SKM-1 (cell line): ENCODE measurements at regions not wholly inside any gene's neighbourhood (a gene's known extent, or its start where the extent isn't known, plus 50 kb on each side); places are given as distances from the start of the nearest gene placed in this dataset.
"Not testable (repeated sequence)": the region's sequence is repeated elsewhere in the genome, so short reads cannot be mapped to it uniquely, and the experiment has no call there.

Source experiments
- DNase-seq: peaks from one replicate; lab custom pipeline; 2025; ENCODE audit not compliant: unreplicated experiment; lab: John Stamatoyannopoulos, UW

GRCh38 chr4:64016893-64017292, 392.4 kb downstream of the TECRL start:
- no peak for DNase-seq

GRCh38 chr4:64014647-64015046, 394.6 kb downstream of the TECRL start:
- no peak for DNase-seq

- DNase-seq: no peak
Measured at GRCh38 chr4:64001229-64001898, 407.9 kb downstream of the TECRL start.

- no peak for DNase-seq
Measured at GRCh38 chr4:64000241-64000640, 409.0 kb downstream of the TECRL start.

- DNase-seq: no peak
Measured at GRCh38 chr4:63986253-63986652, 423.0 kb downstream of the TECRL start.

GRCh38 chr4:63983224-63983623, 426.0 kb downstream of the TECRL start:
- DNase-seq: no peak

GRCh38 chr4:63965875-63966274, 443.4 kb downstream of the TECRL start:
- DNase-seq: no peak

- DNase-seq: not testable (repeated sequence)
Measured at GRCh38 chr4:63942706-63943286, 466.5 kb downstream of the TECRL start.

GRCh38 chr4:63937961-63938360, 471.3 kb downstream of the TECRL start:
- DNase-seq: no peak

GRCh38 chr4:63922146-63922545, 487.1 kb downstream of the TECRL start:
- no peak for DNase-seq

GRCh38 chr4:63921561-63921960, 487.7 kb downstream of the TECRL start:
- DNase-seq: no peak

GRCh38 chr4:63919636-63920365, 489.4 kb downstream of the TECRL start:
- no peak for DNase-seq

- DNase-seq: no peak
Measured at GRCh38 chr4:63906660-63907183, 502.5 kb downstream of the TECRL start.

GRCh38 chr4:63904201-63904600, 505.0 kb downstream of the TECRL start:
- no peak for DNase-seq

GRCh38 chr4:63901304-63901703, 507.9 kb downstream of the TECRL start:
- DNase-seq: no peak

- DNase-seq: no peak
Measured at GRCh38 chr4:63898961-63899360, 510.3 kb downstream of the TECRL start.

- DNase-seq: no peak
Measured at GRCh38 chr4:63894161-63894560, 515.1 kb downstream of the TECRL start.

GRCh38 chr4:63869370-63869769, 539.9 kb downstream of the TECRL start:
- no peak for DNase-seq

GRCh38 chr4:63851496-63851895, 557.8 kb downstream of the TECRL start:
- DNase-seq: no peak

- DNase-seq: no peak
Measured at GRCh38 chr4:63841266-63841665, 568.0 kb downstream of the TECRL start.

GRCh38 chr4:63831590-63832155, 577.6 kb downstream of the TECRL start:
- DNase-seq: no peak
